SK-N-MC (cell line): ENCODE measurements at regions not wholly inside any gene's neighbourhood (a gene's known extent, or its start where the extent isn't known, plus 50 kb on each side); places are given as distances from the start of the nearest gene placed in this dataset.

ENCODE experiments used
- DNase-seq: peaks from one replicate; pipeline ENCODE4 v3.0.0-alpha.2; 2011; ENCODE audit warnings: low read depth, low spot score
- H3K27ac ChIP-seq: fragments of 200-600 bp; sonication (generic); 2 replicates; pipeline ENCODE4 v1.5.1; 2016; ENCODE audit warnings: mixed run types
- H3K36me3 ChIP-seq: fragments of 200-600 bp; sonication (generic); 2 replicates; pipeline ENCODE4 v1.6.1; 2017; ENCODE audit warnings: antibody characterized with exemption, low read length, mixed read lengths; ENCODE audit not compliant: insufficient read depth
- H3K4me3 ChIP-seq: fragments of 200-600 bp; sonication (generic); 2 replicates; pipeline ENCODE4 v1.5.1; 2016
- H3K9ac ChIP-seq: fragments of 200-600 bp; sonication (generic); 2 replicates; pipeline ENCODE4 v1.8.0; 2017; ENCODE audit warnings: mixed run types, mixed read lengths; ENCODE audit not compliant: insufficient read length
- H3K9me3 ChIP-seq: fragments of 200-600 bp; sonication (generic); 2 replicates; pipeline ENCODE4 v1.6.1; 2017; ENCODE audit warnings: low read depth, mild to moderate bottlenecking, antibody characterized with exemption, low read length, moderate library complexity, mixed read lengths
- EZH2 ChIP-seq: fragments of 200-600 bp; sonication (generic); IDR thresholded peaks from one replicate; pipeline ENCODE4 v1.6.1; 2017; ENCODE audit warnings: antibody characterized with exemption
- FOXP2 ChIP-seq: optimal IDR thresholded peaks from 2 replicates; pipeline ENCODE3; 2011; ENCODE audit warnings: mild to moderate bottlenecking, moderate library complexity; ENCODE audit not compliant: insufficient read depth; ENCODE audit errors: extremely low read length, control extremely low read depth
- POLR2AphosphoS5 ChIP-seq: IDR thresholded peaks from 2 replicates; pipeline ENCODE4 v1.6.1; 2012; ENCODE audit warnings: mild to moderate bottlenecking, low read depth, low read length, borderline replicate concordance

- Histone ChIP-seq H3K36me3 (no peaks in the 10 kb centered on the region), H3K9me3 (no peaks in the 10 kb centered on the region), H3K27ac (no peak overlapping the region), H3K4me3 (no peak overlapping the region), H3K9ac (no peak overlapping the region)
- DNase-seq: no peak
- no peak for TF ChIP-seq EZH2
- TF ChIP-seq FOXP2: no peak
- TF ChIP-seq POLR2AphosphoS5: no peak
These were observed 186.3 kb upstream of the EGFLAM start for GRCh38 chr5:38071831-38072694.

GRCh38 chr5:38070304-38070950 lies 187.9 kb upstream of the EGFLAM start:
- no peaks in the 10 kb centered on the region for H3K9me3 ChIP-seq
- H3K4me3 ChIP-seq: no peak overlapping the region
- H3K36me3 ChIP-seq: no peaks in the 10 kb centered on the region
- DNase-seq: no peak
- TF ChIP-seq FOXP2 (no peak), POLR2AphosphoS5 (no peak), EZH2 (no peak)
- no peak overlapping the region for H3K9ac ChIP-seq
- H3K27ac ChIP-seq: no peak overlapping the region

- no peaks in the 10 kb centered on the region for H3K36me3 ChIP-seq
These were observed 189.0 kb upstream of the EGFLAM start for GRCh38 chr5:38069360-38069759.

GRCh38 chr5:38060354-38060753 lies 198.0 kb upstream of the EGFLAM start:
- Histone ChIP-seq H3K9me3 (no peaks in the 10 kb centered on the region), H3K27ac (no peak overlapping the region), H3K4me3 (no peak overlapping the region), H3K9ac (no peak overlapping the region), H3K36me3 (no peaks in the 10 kb centered on the region)
- DNase-seq: no peak
- TF ChIP-seq FOXP2 (no peak), POLR2AphosphoS5 (no peak), EZH2 (no peak)

More at GRCh38 chr5:38069360-38069759, 189.0 kb upstream of the EGFLAM start:
- H3K9me3 ChIP-seq: no peaks in the 10 kb centered on the region
- TF ChIP-seq EZH2 (no peak), POLR2AphosphoS5 (no peak), FOXP2 (no peak)
- no peak overlapping the region for H3K27ac ChIP-seq
- DNase-seq: no peak
- no peak overlapping the region for H3K9ac ChIP-seq
- no peak overlapping the region for H3K4me3 ChIP-seq

- no peak overlapping the region for H3K27ac ChIP-seq
- H3K9me3 ChIP-seq: no peaks in the 10 kb centered on the region
- no peak for DNase-seq
- no peak overlapping the region for H3K9ac ChIP-seq
- H3K36me3 ChIP-seq: no peaks in the 10 kb centered on the region
- TF ChIP-seq EZH2: no peak
- no peak for TF ChIP-seq POLR2AphosphoS5
- no peak for TF ChIP-seq FOXP2
- H3K4me3 ChIP-seq: no peak overlapping the region
These were observed 198.5 kb upstream of the EGFLAM start for GRCh38 chr5:38059876-38060275.

GRCh38 chr5:38051711-38052511 lies 206.4 kb upstream of the EGFLAM start:
- H3K9ac ChIP-seq: no peak overlapping the region
- TF ChIP-seq EZH2 (no peak), FOXP2 (no peak), POLR2AphosphoS5 (no peak)
- no peaks in the 10 kb centered on the region for H3K36me3 ChIP-seq
- H3K9me3 ChIP-seq: no peaks in the 10 kb centered on the region
- no peak overlapping the region for H3K4me3 ChIP-seq
- no peak overlapping the region for H3K27ac ChIP-seq
- no peak for DNase-seq

- no peak overlapping the region for H3K27ac ChIP-seq
- no peaks in the 10 kb centered on the region for H3K9me3 ChIP-seq
- H3K9ac ChIP-seq: no peak overlapping the region
- no peaks in the 10 kb centered on the region for H3K36me3 ChIP-seq
- no peak for DNase-seq
- TF ChIP-seq FOXP2 (no peak), POLR2AphosphoS5 (no peak), EZH2 (no peak)
- H3K4me3 ChIP-seq: no peak overlapping the region
These were observed 208.6 kb upstream of the GDNF start for GRCh38 chr5:38048400-38048799.

GRCh38 chr5:38046103-38046502 lies 206.3 kb upstream of the GDNF start:
- TF ChIP-seq FOXP2: no peak
- TF ChIP-seq EZH2: no peak
- TF ChIP-seq POLR2AphosphoS5: no peak
- no peak for DNase-seq
- no peak overlapping the region for H3K27ac ChIP-seq
- H3K36me3 ChIP-seq: no peaks in the 10 kb centered on the region
- no peak overlapping the region for H3K4me3 ChIP-seq
- H3K9ac ChIP-seq: no peak overlapping the region
- no peaks in the 10 kb centered on the region for H3K9me3 ChIP-seq
